ENCODE measurements at regions not wholly inside any gene's neighbourhood (a gene's known extent, or its start where the extent isn't known, plus 50 kb on each side); places are given as distances from the start of the nearest gene placed in this dataset.
"Not testable (repeated sequence)": the region's sequence is repeated elsewhere in the genome, so short reads cannot be mapped to it uniquely, and the experiment has no call there.

DNA sequence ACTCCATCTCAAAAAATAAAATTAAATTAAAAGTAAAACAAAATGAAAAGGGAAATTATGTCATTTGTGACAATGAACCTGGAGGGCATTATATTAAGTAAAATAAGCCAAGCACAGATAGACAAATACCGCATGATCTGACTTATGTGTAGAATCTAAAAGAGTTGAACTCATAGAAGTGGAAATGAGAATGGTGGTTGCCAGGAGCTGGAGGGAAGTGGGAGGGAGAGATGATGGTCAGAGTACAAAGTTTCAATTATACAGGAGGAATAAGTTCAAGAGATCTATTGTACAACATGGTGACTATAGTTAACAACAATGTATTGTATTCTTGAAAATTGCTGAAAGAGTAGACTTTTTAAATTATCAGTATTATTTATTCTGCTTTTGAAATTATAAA, 183.4 kb downstream of the ID4 start:
- WGBS, result 100% methylated on average over 1 of the region's 1 CpG
- H3K4ac ChIP-seq (ENCODE audit: low read depth in 1 of 2, low read length in 2 of 2), result no peak overlapping the region
- no peak overlapping the region for H3K27ac ChIP-seq (ENCODE audit: low read length, poor library complexity, severe bottlenecking)
- no peak overlapping the region for H3K4me3 ChIP-seq (ENCODE audit: insufficient read depth in 1 of 2, low read depth in 1 of 2, low read length in 2 of 2)
- no peak overlapping the region for H2BK12ac ChIP-seq (ENCODE audit: low read length in 2 of 2)
- H3K79me1 ChIP-seq (replicated peaks; ENCODE audit: low read length, poor library complexity, severe bottlenecking), result no peaks in the 10 kb centered on the region
- H2BK5ac ChIP-seq (ENCODE audit: low read depth, low read length, poor library complexity, severe bottlenecking), result no peak overlapping the region
- H3K4me1 ChIP-seq (ENCODE audit: control insufficient read depth, insufficient read depth, low read depth, low read length), result no peaks in the 10 kb centered on the region
- no peak overlapping the region for H3K23ac ChIP-seq (ENCODE audit: low read length in 2 of 2)
- H3K18ac ChIP-seq (ENCODE audit: low read depth in 1 of 2, low read length in 2 of 2), result no peak overlapping the region
- no peak overlapping the region for H4K8ac ChIP-seq (ENCODE audit: low read length)
- no peak overlapping the region for H3K14ac ChIP-seq (ENCODE audit: low read length in 2 of 2)
- no peak overlapping the region for H3K9ac ChIP-seq (ENCODE audit: low read length)
- no peak overlapping the region for H2BK15ac ChIP-seq (ENCODE audit: low read depth, poor library complexity, severe bottlenecking)
- peaks cover under 1% of the 10 kb centered on the region for H3K9me3 ChIP-seq (ENCODE audit: control insufficient read depth, low read length)
- no peak overlapping the region for H3K4me2 ChIP-seq (ENCODE audit: low read length, poor library complexity, severe bottlenecking)
- no peak overlapping the region for H2BK120ac ChIP-seq (ENCODE audit: low read depth, low read length)
- H3K27me3 ChIP-seq (ENCODE audit: control insufficient read depth in 1 of 2, insufficient read depth in 1 of 2, low read length in 2 of 2), result no peaks in the 10 kb centered on the region
- H2AK5ac ChIP-seq (ENCODE audit: low read length, severe bottlenecking), result no peak overlapping the region
- no peak for DNase-seq
- H4K91ac ChIP-seq (ENCODE audit: low read length), result no peak overlapping the region
- no peaks in the 10 kb centered on the region for H3K36me3 ChIP-seq (ENCODE audit: control insufficient read depth in 1 of 2, insufficient read depth in 2 of 2, low read depth in 1 of 2, low read length in 2 of 2)
- no peak overlapping the region for H2AFZ ChIP-seq (ENCODE audit: low read depth, low read length)

DNA sequence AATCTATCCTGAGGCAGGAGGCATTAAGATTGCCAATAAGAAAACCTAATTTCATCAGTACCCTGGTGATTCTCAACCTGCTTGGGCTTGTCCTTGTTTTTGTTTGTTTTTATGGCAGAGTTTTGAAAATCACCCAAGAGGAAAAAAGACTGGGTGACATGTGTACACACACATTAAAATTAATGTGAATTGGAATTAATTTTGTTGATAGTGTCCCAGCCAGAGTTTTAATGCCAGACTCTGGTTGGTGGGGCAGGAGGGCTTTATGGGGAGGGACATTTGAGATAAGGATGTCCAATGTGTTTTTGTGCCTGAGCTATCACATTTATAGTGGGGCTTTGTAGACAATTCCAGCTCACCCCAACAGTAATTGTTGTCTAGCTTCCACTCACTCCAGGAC, 184.6 kb downstream of the ID4 start:
- Histone ChIP-seq H3K9ac (ENCODE audit: low read length) (no peak overlapping the region), H3K4ac (ENCODE audit: low read depth in 1 of 2, low read length in 2 of 2) (no peak overlapping the region), H3K4me2 (ENCODE audit: low read length, poor library complexity, severe bottlenecking) (no peak overlapping the region), H4K8ac (ENCODE audit: low read length) (no peak overlapping the region), H4K91ac (ENCODE audit: low read length) (no peak overlapping the region), H3K18ac (ENCODE audit: low read depth in 1 of 2, low read length in 2 of 2) (no peak overlapping the region), H2AFZ (ENCODE audit: low read depth, low read length) (no peak overlapping the region), H3K36me3 (ENCODE audit: control insufficient read depth in 1 of 2, insufficient read depth in 2 of 2, low read depth in 1 of 2, low read length in 2 of 2) (no peaks in the 10 kb centered on the region), H2BK120ac (ENCODE audit: low read depth, low read length) (no peak overlapping the region), H2BK12ac (ENCODE audit: low read length in 2 of 2) (no peak overlapping the region), H2BK5ac (ENCODE audit: low read depth, low read length, poor library complexity, severe bottlenecking) (no peak overlapping the region), H2BK15ac (ENCODE audit: low read depth, poor library complexity, severe bottlenecking) (no peak overlapping the region), H3K9me3 (ENCODE audit: control insufficient read depth, low read length) (peaks cover 4% of the 10 kb centered on the region), H2AK5ac (ENCODE audit: low read length, severe bottlenecking) (no peak overlapping the region), H3K4me3 (ENCODE audit: insufficient read depth in 1 of 2, low read depth in 1 of 2, low read length in 2 of 2) (no peak overlapping the region), H3K14ac (ENCODE audit: low read length in 2 of 2) (no peak overlapping the region), H3K27me3 (ENCODE audit: control insufficient read depth in 1 of 2, insufficient read depth in 1 of 2, low read length in 2 of 2) (no peaks in the 10 kb centered on the region), H3K79me1 (replicated peaks; ENCODE audit: low read length, poor library complexity, severe bottlenecking) (no peaks in the 10 kb centered on the region), H3K27ac (ENCODE audit: low read length, poor library complexity, severe bottlenecking) (no peak overlapping the region), H3K23ac (ENCODE audit: low read length in 2 of 2) (no peak overlapping the region), H3K4me1 (ENCODE audit: control insufficient read depth, insufficient read depth, low read depth, low read length) (no peaks in the 10 kb centered on the region)
- no peak for DNase-seq

DNA sequence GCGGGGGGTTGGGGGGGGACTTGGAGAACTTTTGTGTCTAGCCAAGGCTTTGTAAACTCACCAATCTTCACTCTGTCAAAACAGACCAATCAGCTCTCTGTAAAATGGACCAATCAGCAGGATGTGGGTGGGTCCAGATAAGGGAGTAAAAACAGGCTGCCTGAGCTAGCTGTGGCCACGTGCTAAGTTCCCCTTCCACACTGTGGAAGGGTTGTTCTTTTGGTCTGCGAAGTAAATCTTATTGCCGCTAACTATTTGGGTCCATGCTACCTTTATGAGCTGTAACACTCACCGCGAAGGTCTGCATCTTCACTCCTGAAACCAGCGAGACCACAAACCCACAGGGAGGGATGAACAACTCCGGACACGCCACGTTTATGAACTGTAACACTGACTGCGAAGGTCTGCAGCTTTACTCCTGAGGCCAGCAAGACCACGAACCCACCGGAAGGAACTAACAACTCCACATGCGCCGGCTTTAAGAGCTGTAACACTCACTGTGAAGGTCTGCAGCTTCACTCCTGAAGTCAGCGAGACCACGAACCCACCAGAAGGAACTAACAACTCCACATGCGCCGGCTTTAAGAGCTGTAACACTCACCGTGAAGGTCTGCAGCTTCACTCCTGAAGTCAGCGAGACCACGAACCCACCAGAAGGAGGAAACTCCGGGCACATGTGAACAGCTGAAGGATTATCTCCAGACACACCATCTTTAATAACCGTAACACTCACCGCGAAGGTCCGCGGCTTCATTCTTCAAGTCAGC, 186.6 kb downstream of the ID4 start:
- H2BK120ac ChIP-seq (ENCODE audit: low read depth, low read length); H3K14ac ChIP-seq (ENCODE audit: low read length in 2 of 2); H3K4me3 ChIP-seq (ENCODE audit: insufficient read depth in 1 of 2, low read depth in 1 of 2, low read length in 2 of 2); H3K27me3 ChIP-seq (ENCODE audit: control insufficient read depth in 1 of 2, insufficient read depth in 1 of 2, low read length in 2 of 2); H2BK15ac ChIP-seq (ENCODE audit: low read depth, poor library complexity, severe bottlenecking); H3K4ac ChIP-seq (ENCODE audit: low read depth in 1 of 2, low read length in 2 of 2); H2AFZ ChIP-seq (ENCODE audit: low read depth, low read length); H3K18ac ChIP-seq (ENCODE audit: low read depth in 1 of 2, low read length in 2 of 2); H3K79me1 ChIP-seq (replicated peaks; ENCODE audit: low read length, poor library complexity, severe bottlenecking); H2BK5ac ChIP-seq (ENCODE audit: low read depth, low read length, poor library complexity, severe bottlenecking); H3K27ac ChIP-seq (ENCODE audit: low read length, poor library complexity, severe bottlenecking); H4K8ac ChIP-seq (ENCODE audit: low read length); H3K23ac ChIP-seq (ENCODE audit: low read length in 2 of 2); H2BK12ac ChIP-seq (ENCODE audit: low read length in 2 of 2); DNase-seq; H4K91ac ChIP-seq (ENCODE audit: low read length); H3K9ac ChIP-seq (ENCODE audit: low read length); H2AK5ac ChIP-seq (ENCODE audit: low read length, severe bottlenecking); H3K9me3 ChIP-seq (ENCODE audit: control insufficient read depth, low read length); H3K4me2 ChIP-seq (ENCODE audit: low read length, poor library complexity, severe bottlenecking); H3K4me1 ChIP-seq (ENCODE audit: control insufficient read depth, insufficient read depth, low read depth, low read length); H3K36me3 ChIP-seq (ENCODE audit: control insufficient read depth in 1 of 2, insufficient read depth in 2 of 2, low read depth in 1 of 2, low read length in 2 of 2): not testable (repeated sequence)
- 89% methylated on average over 27 of the region's 28 CpGs for WGBS

DNA sequence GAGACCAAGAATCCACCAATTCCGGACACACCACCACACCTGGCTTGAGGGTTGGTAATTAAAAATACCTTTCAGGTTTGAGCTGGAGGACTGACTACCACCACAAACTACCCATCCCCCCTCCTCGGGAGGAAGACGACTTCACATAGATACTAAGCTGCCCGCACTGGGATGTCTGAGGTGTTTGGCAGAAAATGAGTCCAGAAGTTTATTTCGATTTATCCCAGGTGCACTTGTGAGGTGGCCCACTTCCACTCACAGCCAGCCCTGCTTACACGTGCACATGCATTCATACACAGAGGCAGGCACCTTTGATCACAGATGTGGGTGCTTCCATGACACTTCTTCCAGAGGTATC, 187.1 kb downstream of the ID4 start:
- no peaks in the 10 kb centered on the region for H3K27me3 ChIP-seq (ENCODE audit: control insufficient read depth in 1 of 2, insufficient read depth in 1 of 2, low read length in 2 of 2)
- no peak overlapping the region for H2BK120ac ChIP-seq (ENCODE audit: low read depth, low read length)
- H3K9ac ChIP-seq (ENCODE audit: low read length), result no peak overlapping the region
- no peak overlapping the region for H3K4me2 ChIP-seq (ENCODE audit: low read length, poor library complexity, severe bottlenecking)
- no peak overlapping the region for H3K23ac ChIP-seq (ENCODE audit: low read length in 2 of 2)
- H3K14ac ChIP-seq (ENCODE audit: low read length in 2 of 2), result no peak overlapping the region
- H3K36me3 ChIP-seq (ENCODE audit: control insufficient read depth in 1 of 2, insufficient read depth in 2 of 2, low read depth in 1 of 2, low read length in 2 of 2), result no peaks in the 10 kb centered on the region
- H3K4me3 ChIP-seq (ENCODE audit: insufficient read depth in 1 of 2, low read depth in 1 of 2, low read length in 2 of 2), result no peak overlapping the region
- H3K9me3 ChIP-seq (ENCODE audit: control insufficient read depth, low read length), result peaks cover 4% of the 10 kb centered on the region
- no peak overlapping the region for H2BK12ac ChIP-seq (ENCODE audit: low read length in 2 of 2)
- H3K4me1 ChIP-seq (ENCODE audit: control insufficient read depth, insufficient read depth, low read depth, low read length), result no peaks in the 10 kb centered on the region
- no peak overlapping the region for H3K27ac ChIP-seq (ENCODE audit: low read length, poor library complexity, severe bottlenecking)
- H3K79me1 ChIP-seq (replicated peaks; ENCODE audit: low read length, poor library complexity, severe bottlenecking), result no peaks in the 10 kb centered on the region
- H3K4ac ChIP-seq (ENCODE audit: low read depth in 1 of 2, low read length in 2 of 2), result no peak overlapping the region
- H2BK15ac ChIP-seq (ENCODE audit: low read depth, poor library complexity, severe bottlenecking), result no peak overlapping the region
- no peak for DNase-seq
- H4K91ac ChIP-seq (ENCODE audit: low read length), result no peak overlapping the region
- no peak overlapping the region for H2AFZ ChIP-seq (ENCODE audit: low read depth, low read length)
- 87% methylated on average over 6 of the region's 6 CpGs for WGBS
- no peak overlapping the region for H3K18ac ChIP-seq (ENCODE audit: low read depth in 1 of 2, low read length in 2 of 2)
- no peak overlapping the region for H2AK5ac ChIP-seq (ENCODE audit: low read length, severe bottlenecking)
- H2BK5ac ChIP-seq (ENCODE audit: low read depth, low read length, poor library complexity, severe bottlenecking), result no peak overlapping the region
- no peak overlapping the region for H4K8ac ChIP-seq (ENCODE audit: low read length)
